ENCODE measurements at regions not wholly inside any gene's neighbourhood (a gene's known extent, or its start where the extent isn't known, plus 50 kb on each side); places are given as distances from the start of the nearest gene placed in this dataset.

GRCh38 chr1:178630417-178630816, 94.6 kb upstream of the RALGPS2 start:
- no peak for TF ChIP-seq CTCF (IDR thresholded peaks at IDR 0.05)
- no peak for TF ChIP-seq EZH2 (IDR thresholded peaks at IDR 0.05)
